Adipocyte (in vitro differentiated cells): ENCODE measurements at regions not wholly inside any gene's neighbourhood (a gene's known extent, or its start where the extent isn't known, plus 50 kb on each side); places are given as distances from the start of the nearest gene placed in this dataset.

ENCODE experiments used
- DNase-seq: peaks from one replicate; pipeline ENCODE4 v3.0.0-alpha.2; 2015; ENCODE audit warnings: low read depth
- H3K27me3 ChIP-seq: replicated peaks from 2 replicates; pipeline ENCODE4 v1.7.0; 2013; ENCODE audit warnings: mild to moderate bottlenecking, low read length, moderate library complexity; ENCODE audit not compliant: control insufficient read depth, insufficient read depth
- H3K36me3 ChIP-seq: 2 replicates; pipeline ENCODE4 v1.7.0; 2013; ENCODE audit warnings: low read length, mild to moderate bottlenecking, moderate library complexity; ENCODE audit not compliant: control insufficient read depth, insufficient read depth, severe bottlenecking
- H3K4me1 ChIP-seq: 2 replicates; pipeline ENCODE4 v1.7.0; 2013; ENCODE audit warnings: mild to moderate bottlenecking, low read length, moderate library complexity; ENCODE audit not compliant: control insufficient read depth, insufficient read depth
- H3K4me3 ChIP-seq: 2 replicates; pipeline ENCODE4 v1.7.0; 2013; ENCODE audit warnings: mild to moderate bottlenecking, low read length, moderate library complexity
- H3K9ac ChIP-seq: 2 replicates; pipeline ENCODE4 v1.7.0; 2013; ENCODE audit warnings: mild to moderate bottlenecking, low read length, moderate library complexity
- H3K9me3 ChIP-seq: 2 replicates; pipeline ENCODE4 v1.7.0; 2013; ENCODE audit warnings: mild to moderate bottlenecking, low read length, moderate library complexity; ENCODE audit not compliant: control insufficient read depth

GRCh38 chr2:155965415-155966063 is 367.0 kb downstream of the NR4A2 start:
- DNase-seq, result no peak
- Histone ChIP-seq H3K9ac (no peak overlapping the region), H3K4me3 (no peak overlapping the region), H3K36me3 (no peaks in the 10 kb centered on the region), H3K27me3 (no peaks in the 10 kb centered on the region), H3K9me3 (no peaks in the 10 kb centered on the region), H3K4me1 (no peaks in the 10 kb centered on the region)

DNA sequence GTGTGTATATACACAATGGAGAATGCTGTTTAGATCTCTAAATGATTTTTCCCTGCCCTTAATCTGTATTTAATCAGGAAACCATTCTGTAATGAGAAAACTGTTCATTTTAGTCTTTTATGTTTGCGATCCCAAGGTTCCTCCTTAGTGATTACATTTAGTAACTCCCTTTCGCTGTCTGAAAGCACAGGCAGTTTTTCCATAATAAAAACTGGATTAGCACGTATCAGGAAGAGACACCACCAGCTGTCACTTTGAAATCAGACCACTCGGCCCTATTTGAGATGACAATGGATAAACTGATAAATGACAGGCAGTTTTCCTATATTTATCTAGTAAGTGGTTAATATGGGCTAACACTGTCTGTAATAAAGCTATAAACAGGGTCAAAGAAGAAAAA is 370.9 kb downstream of the NR4A2 start:
- Histone ChIP-seq H3K9ac (no peak overlapping the region), H3K9me3 (no peaks in the 10 kb centered on the region), H3K4me3 (no peak overlapping the region), H3K27me3 (no peaks in the 10 kb centered on the region), H3K36me3 (no peaks in the 10 kb centered on the region), H3K4me1 (no peaks in the 10 kb centered on the region)
- DNase-seq, result no peak

DNA sequence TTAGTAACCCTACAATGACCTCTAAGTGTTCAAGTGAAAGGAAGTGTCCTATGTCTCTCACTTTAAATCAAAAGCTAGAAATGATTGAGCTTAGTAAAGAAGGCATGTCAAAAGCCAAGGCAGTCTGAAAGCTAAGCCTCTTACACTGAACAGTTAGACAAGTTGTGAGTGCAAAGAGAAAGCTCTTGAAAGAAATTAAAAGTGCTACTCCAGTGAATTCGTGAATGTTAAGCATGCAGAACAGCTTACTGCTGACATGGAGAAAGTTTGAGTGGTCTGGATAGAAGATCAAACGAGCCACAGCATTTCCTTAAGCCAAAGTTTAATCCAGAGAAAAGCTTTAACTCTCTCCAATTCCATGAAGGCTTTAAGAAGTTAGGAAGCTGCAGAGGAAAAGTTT is 373.7 kb downstream of the NR4A2 start:
- Histone ChIP-seq H3K4me3 (no peak overlapping the region), H3K27me3 (no peaks in the 10 kb centered on the region), H3K4me1 (no peaks in the 10 kb centered on the region), H3K9me3 (no peaks in the 10 kb centered on the region), H3K9ac (no peak overlapping the region), H3K36me3 (no peaks in the 10 kb centered on the region)
- DNase-seq, result no peak

DNA sequence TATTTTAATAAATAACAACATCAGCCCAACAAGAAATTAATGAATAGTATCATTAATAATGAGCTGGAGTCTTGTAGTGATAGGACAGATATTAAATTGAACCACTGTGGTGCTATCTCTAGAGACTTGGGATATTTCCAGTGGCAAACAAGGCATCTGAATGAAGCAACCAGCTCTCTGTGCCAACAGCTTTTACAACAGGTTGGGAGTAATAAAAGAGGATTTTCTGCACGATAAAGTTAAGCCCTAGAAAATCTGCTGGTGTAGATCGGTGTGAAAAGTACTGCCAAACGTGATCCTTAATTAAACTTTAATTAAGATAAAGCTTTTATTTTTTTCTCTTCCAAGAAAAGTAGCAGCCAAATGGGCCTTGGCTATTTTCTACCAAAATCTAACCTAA is 385.5 kb downstream of the NR4A2 start:
- no peaks in the 10 kb centered on the region for H3K27me3 ChIP-seq
- DNase-seq, result no peak
- H3K4me3 ChIP-seq, result no peak overlapping the region
- no peaks in the 10 kb centered on the region for H3K36me3 ChIP-seq
- peaks cover 6% of the 10 kb centered on the region for H3K9me3 ChIP-seq
- H3K9ac ChIP-seq, result no peak overlapping the region
- no peaks in the 10 kb centered on the region for H3K4me1 ChIP-seq

- H3K4me3 ChIP-seq, result no peak overlapping the region
- H3K9ac ChIP-seq, result no peak overlapping the region
Measured at GRCh38 chr2:155944218-155944617, 388.3 kb downstream of the NR4A2 start.

GRCh38 chr2:155930312-155930711 is 402.2 kb downstream of the NR4A2 start:
- no peaks in the 10 kb centered on the region for H3K27me3 ChIP-seq
- no peaks in the 10 kb centered on the region for H3K4me1 ChIP-seq
- H3K9me3 ChIP-seq, result peaks cover 9% of the 10 kb centered on the region
- no peak overlapping the region for H3K9ac ChIP-seq
- H3K36me3 ChIP-seq, result no peaks in the 10 kb centered on the region
- DNase-seq, result no peak
- no peak overlapping the region for H3K4me3 ChIP-seq

More at GRCh38 chr2:155944218-155944617, 388.3 kb downstream of the NR4A2 start:
- Histone ChIP-seq H3K9me3 (peaks cover 11% of the 10 kb centered on the region), H3K27me3 (no peaks in the 10 kb centered on the region), H3K36me3 (no peaks in the 10 kb centered on the region), H3K4me1 (no peaks in the 10 kb centered on the region)
- DNase-seq, result peak; percentile 32

DNA sequence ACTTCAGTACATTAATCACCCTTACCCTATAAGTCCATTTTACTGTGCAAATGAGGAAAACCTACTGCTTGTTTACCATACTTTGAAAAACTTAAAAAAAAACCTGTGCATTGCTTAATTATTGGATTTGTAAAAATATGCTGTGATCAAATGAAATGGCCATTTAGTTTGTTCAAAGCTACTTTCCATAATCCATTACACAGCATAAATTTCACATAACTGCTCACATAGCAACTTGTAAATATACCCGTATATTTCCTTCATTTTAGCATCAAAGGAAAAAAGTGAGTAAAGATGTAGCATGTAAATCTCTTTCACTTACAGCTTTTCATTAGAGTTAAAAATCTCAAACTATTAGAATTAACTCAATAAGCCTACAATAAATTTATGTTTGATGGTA is 415.1 kb downstream of the NR4A2 start:
- Histone ChIP-seq H3K4me3 (no peak overlapping the region), H3K9ac (no peak overlapping the region), H3K9me3 (no peaks in the 10 kb centered on the region), H3K36me3 (no peaks in the 10 kb centered on the region), H3K4me1 (no peaks in the 10 kb centered on the region), H3K27me3 (no peaks in the 10 kb centered on the region)
- no peak for DNase-seq

- H3K9ac ChIP-seq, result no peak overlapping the region
- no peaks in the 10 kb centered on the region for H3K4me1 ChIP-seq
- no peaks in the 10 kb centered on the region for H3K27me3 ChIP-seq
- H3K36me3 ChIP-seq, result no peaks in the 10 kb centered on the region
- H3K9me3 ChIP-seq, result no peaks in the 10 kb centered on the region
- H3K4me3 ChIP-seq, result no peak overlapping the region
- peak; percentile 46 for DNase-seq
Measured at GRCh38 chr2:155913356-155913755, 419.2 kb downstream of the NR4A2 start.

DNA sequence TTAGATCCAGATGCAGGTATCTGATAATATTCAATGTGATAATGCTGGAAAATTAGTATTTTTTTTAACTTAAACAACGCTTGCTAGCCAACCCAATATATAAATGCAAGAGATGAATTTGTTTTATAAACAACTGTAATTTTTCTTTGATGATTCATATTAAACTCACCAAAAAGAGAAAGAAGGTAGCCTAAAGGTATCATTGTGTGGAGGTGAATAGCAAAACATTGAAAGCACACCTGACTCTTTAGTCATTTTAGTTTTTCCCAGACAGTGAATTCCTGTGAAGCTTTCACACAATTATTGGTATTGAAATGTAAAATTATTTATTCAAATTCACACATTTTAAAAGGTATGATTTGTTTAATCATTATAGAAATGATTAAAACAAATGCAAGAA is 424.0 kb downstream of the NR4A2 start:
- DNase-seq, result no peak
- H3K9ac ChIP-seq, result no peak overlapping the region
- no peaks in the 10 kb centered on the region for H3K4me1 ChIP-seq
- no peaks in the 10 kb centered on the region for H3K27me3 ChIP-seq
- no peak overlapping the region for H3K4me3 ChIP-seq
- no peaks in the 10 kb centered on the region for H3K9me3 ChIP-seq
- H3K36me3 ChIP-seq, result no peaks in the 10 kb centered on the region

GRCh38 chr2:155907211-155907610 is 425.3 kb downstream of the NR4A2 start:
- Histone ChIP-seq H3K9ac (no peak overlapping the region), H3K36me3 (no peaks in the 10 kb centered on the region), H3K4me3 (no peak overlapping the region), H3K27me3 (no peaks in the 10 kb centered on the region), H3K4me1 (no peaks in the 10 kb centered on the region), H3K9me3 (no peaks in the 10 kb centered on the region)
- DNase-seq, result no peak

DNA sequence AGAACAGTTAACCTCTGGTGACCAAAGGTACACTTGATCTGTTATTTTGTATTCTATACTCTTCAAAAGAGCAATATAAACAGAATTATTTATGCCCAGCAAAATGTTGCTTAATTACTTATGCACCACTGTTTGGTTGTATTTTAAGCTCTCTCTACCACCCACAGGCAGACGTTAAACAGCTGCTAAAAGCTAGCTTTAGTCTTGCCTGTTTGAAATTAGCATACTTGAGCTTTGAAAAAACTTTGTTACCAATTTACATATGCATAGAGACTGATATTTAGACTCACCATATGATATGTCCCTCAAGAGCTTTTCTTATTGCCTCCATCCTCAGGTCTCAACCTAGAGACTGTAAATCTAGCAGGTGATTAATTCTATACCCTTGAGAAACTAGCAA is 426.9 kb downstream of the NR4A2 start:
- Histone ChIP-seq H3K4me1 (no peaks in the 10 kb centered on the region), H3K4me3 (no peak overlapping the region)

GRCh38 chr2:155904720-155905119 is 427.8 kb downstream of the NR4A2 start:
- Histone ChIP-seq H3K9me3 (no peaks in the 10 kb centered on the region), H3K9ac (no peak overlapping the region), H3K4me3 (no peak overlapping the region), H3K4me1 (no peaks in the 10 kb centered on the region), H3K27me3 (no peaks in the 10 kb centered on the region), H3K36me3 (no peaks in the 10 kb centered on the region)
- no peak for DNase-seq

More for the DNA sequence above, 426.9 kb downstream of the NR4A2 start:
- H3K9me3 ChIP-seq, result no peaks in the 10 kb centered on the region
- no peaks in the 10 kb centered on the region for H3K36me3 ChIP-seq
- H3K9ac ChIP-seq, result no peak overlapping the region
- no peaks in the 10 kb centered on the region for H3K27me3 ChIP-seq
- no peak for DNase-seq
